ENCODE measurements at regions not wholly inside any gene's neighbourhood (a gene's known extent, or its start where the extent isn't known, plus 50 kb on each side); places are given as distances from the start of the nearest gene placed in this dataset.

GRCh38 chr2:128778843-128779242 is 460.2 kb upstream of the HS6ST1 start:
- Histone ChIP-seq H3K4me1 (ENCODE audit: insufficient read depth, poor library complexity, severe bottlenecking) (no peaks in the 10 kb centered on the region), H3K36me3 (ENCODE audit: low read depth) (no peaks in the 10 kb centered on the region), H3K4me3 (ENCODE audit: severe bottlenecking) (no peak overlapping the region), H3K27me3 (ENCODE audit: insufficient read depth, poor library complexity, severe bottlenecking) (no peaks in the 10 kb centered on the region), H3K27ac (ENCODE audit: poor library complexity, severe bottlenecking) (no peak overlapping the region), H3K9me3 (ENCODE audit: severe bottlenecking) (no peaks in the 10 kb centered on the region)
- TF ChIP-seq, protein P1, sequence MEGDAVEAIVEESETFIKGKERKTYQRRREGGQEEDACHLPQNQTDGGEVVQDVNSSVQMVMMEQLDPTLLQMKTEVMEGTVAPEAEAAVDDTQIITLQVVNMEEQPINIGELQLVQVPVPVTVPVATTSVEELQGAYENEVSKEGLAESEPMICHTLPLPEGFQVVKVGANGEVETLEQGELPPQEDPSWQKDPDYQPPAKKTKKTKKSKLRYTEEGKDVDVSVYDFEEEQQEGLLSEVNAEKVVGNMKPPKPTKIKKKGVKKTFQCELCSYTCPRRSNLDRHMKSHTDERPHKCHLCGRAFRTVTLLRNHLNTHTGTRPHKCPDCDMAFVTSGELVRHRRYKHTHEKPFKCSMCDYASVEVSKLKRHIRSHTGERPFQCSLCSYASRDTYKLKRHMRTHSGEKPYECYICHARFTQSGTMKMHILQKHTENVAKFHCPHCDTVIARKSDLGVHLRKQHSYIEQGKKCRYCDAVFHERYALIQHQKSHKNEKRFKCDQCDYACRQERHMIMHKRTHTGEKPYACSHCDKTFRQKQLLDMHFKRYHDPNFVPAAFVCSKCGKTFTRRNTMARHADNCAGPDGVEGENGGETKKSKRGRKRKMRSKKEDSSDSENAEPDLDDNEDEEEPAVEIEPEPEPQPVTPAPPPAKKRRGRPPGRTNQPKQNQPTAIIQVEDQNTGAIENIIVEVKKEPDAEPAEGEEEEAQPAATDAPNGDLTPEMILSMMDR (IDR thresholded peaks at IDR 0.05; ENCODE audit: poor library complexity, severe bottlenecking) = no peak
- ATAC-seq (ENCODE audit: low read depth) (no peak), DNase-seq (ENCODE audit: low spot score) (no peak)

DNA sequence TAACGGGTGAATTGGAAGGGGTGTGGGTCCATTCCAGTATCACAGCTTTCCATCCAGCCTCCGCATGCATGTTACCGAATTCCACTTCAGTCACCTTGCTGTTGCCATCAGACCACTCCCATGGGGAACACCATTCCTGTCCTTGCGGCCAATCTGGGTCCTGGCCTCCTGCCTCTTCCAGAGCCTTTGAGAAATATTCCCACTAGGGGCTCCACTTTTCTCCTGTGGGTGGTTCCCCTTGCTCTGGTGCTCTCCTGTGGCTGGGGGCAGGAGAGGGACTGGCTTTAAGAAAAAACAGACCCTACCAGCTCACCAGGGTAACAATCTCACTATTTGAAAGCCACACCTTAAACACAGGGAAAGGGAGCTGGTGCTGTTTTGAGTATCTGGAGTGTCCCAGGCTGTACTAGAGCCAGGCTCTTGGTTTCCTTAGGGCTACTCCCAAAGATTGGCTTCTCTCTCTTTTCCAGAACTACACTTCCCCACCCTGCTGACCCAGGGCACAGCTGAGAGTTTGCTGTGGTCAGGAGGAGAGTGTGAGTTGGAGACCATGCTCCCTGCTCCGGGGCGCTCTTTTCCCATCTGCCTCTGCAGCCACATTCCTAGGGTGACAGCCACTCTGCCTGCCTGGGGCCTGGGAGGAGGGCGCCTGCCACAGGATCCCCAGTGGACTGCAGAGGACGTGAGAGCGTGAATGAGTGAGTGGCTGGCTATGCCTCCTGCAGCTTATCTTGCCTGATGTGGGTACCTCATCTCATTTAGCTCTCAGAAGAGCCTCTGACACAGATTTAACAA is 460.8 kb upstream of the HS6ST1 start:
- ATAC-seq (ENCODE audit: low read depth) = no peak
- TF ChIP-seq, protein P1 (IDR thresholded peaks at IDR 0.05; ENCODE audit: poor library complexity, severe bottlenecking) = no peak
- no peaks in the 10 kb centered on the region for H3K4me1 ChIP-seq (ENCODE audit: insufficient read depth, poor library complexity, severe bottlenecking)
- H3K4me3 ChIP-seq (ENCODE audit: severe bottlenecking) = no peak overlapping the region
- no peaks in the 10 kb centered on the region for H3K27me3 ChIP-seq (ENCODE audit: insufficient read depth, poor library complexity, severe bottlenecking)
- DNase-seq (ENCODE audit: low spot score) = no peak
- H3K36me3 ChIP-seq (ENCODE audit: low read depth) = no peaks in the 10 kb centered on the region
- H3K9me3 ChIP-seq (ENCODE audit: severe bottlenecking) = no peaks in the 10 kb centered on the region
- H3K27ac ChIP-seq (ENCODE audit: poor library complexity, severe bottlenecking) = no peak overlapping the region

GRCh38 chr2:128780434-128781080 is 461.9 kb upstream of the HS6ST1 start:
- ATAC-seq (ENCODE audit: low read depth) (no peak), DNase-seq (ENCODE audit: low spot score) (no peak)
- no peaks in the 10 kb centered on the region for H3K9me3 ChIP-seq (ENCODE audit: severe bottlenecking)
- no peaks in the 10 kb centered on the region for H3K27me3 ChIP-seq (ENCODE audit: insufficient read depth, poor library complexity, severe bottlenecking)
- H3K4me3 ChIP-seq (ENCODE audit: severe bottlenecking) = no peak overlapping the region
- no peak overlapping the region for H3K27ac ChIP-seq (ENCODE audit: poor library complexity, severe bottlenecking)
- no peaks in the 10 kb centered on the region for H3K4me1 ChIP-seq (ENCODE audit: insufficient read depth, poor library complexity, severe bottlenecking)
- H3K36me3 ChIP-seq (ENCODE audit: low read depth) = no peaks in the 10 kb centered on the region
- TF ChIP-seq, protein P1 (IDR thresholded peaks at IDR 0.05; ENCODE audit: poor library complexity, severe bottlenecking) = no peak

DNA sequence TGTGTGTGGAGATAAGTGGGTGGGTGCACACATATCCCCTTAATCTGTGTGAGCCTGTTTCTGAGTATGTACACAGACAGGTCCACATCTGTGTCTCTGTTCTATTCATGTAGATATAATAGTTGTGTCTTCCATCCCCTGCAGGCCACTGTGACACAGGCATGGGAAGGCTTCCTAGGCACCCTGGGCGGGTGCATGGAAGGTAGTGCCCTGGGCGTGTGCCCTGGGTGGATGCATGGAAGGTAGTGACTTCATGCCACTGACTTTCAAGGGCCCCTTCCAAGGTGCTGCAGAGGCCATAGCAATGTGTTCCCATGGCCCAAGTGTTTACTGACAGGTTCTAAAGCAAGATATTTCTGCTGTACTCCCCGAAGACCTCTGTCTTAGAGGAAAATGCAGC is 462.5 kb upstream of the HS6ST1 start:
- TF ChIP-seq, protein P1 (IDR thresholded peaks at IDR 0.05; ENCODE audit: poor library complexity, severe bottlenecking) = no peak
- H3K4me3 ChIP-seq (ENCODE audit: severe bottlenecking) = no peak overlapping the region
- no peak overlapping the region for H3K27ac ChIP-seq (ENCODE audit: poor library complexity, severe bottlenecking)
- ATAC-seq (ENCODE audit: low read depth) = no peak
- H3K36me3 ChIP-seq (ENCODE audit: low read depth) = no peaks in the 10 kb centered on the region
- DNase-seq (ENCODE audit: low spot score) = no peak
- no peaks in the 10 kb centered on the region for H3K27me3 ChIP-seq (ENCODE audit: insufficient read depth, poor library complexity, severe bottlenecking)
- H3K9me3 ChIP-seq (ENCODE audit: severe bottlenecking) = no peaks in the 10 kb centered on the region
- H3K4me1 ChIP-seq (ENCODE audit: insufficient read depth, poor library complexity, severe bottlenecking) = no peaks in the 10 kb centered on the region
